ENCODE measurements at regions not wholly inside any gene's neighbourhood (a gene's known extent, or its start where the extent isn't known, plus 50 kb on each side); places are given as distances from the start of the nearest gene placed in this dataset.

- Histone ChIP-seq H3K4me3 (no peak overlapping the region), H3K27ac (no peak overlapping the region), H3K36me3 (no peaks in the 10 kb centered on the region), H3K79me2 (ENCODE audit: low read depth) (no peaks in the 10 kb centered on the region), H3K27me3 (no peaks in the 10 kb centered on the region), H3F3A (ENCODE audit: low read depth) (no peaks in the 10 kb centered on the region), H4K20me1 (ENCODE audit: low read depth) (no peaks in the 10 kb centered on the region), H3K9ac (no peak overlapping the region), H2AFZ (replicated peaks) (no peak overlapping the region), H3K4me1 (no peaks in the 10 kb centered on the region), H3K9me3 (ENCODE audit: low read depth) (no peaks in the 10 kb centered on the region), H3K4me2 (no peak overlapping the region)
- Mint-ChIP-seq H3K27me3 (ENCODE audit: insufficient read depth, low read depth) (no peaks in the 10 kb centered on the region), H3K27ac (no peak overlapping the region), H3K9me3 (no peaks in the 10 kb centered on the region), H3K4me3 (no peak overlapping the region), H3K4me1 (peaks cover 25% of the 10 kb centered on the region), H3K36me3 (no peaks in the 10 kb centered on the region)
- TF ChIP-seq CTCF (IDR thresholded peaks at IDR 0.05) (no peak), EZH2phosphoT487 (IDR thresholded peaks at IDR 0.05) (no peak), EZH2 (IDR thresholded peaks at IDR 0.05) (no peak)
- DNase-seq (ENCODE audit: low spot score) = no peak
These were observed 190.4 kb upstream of the KRR1 start for GRCh38 chr12:75701859-75702258.

DNA sequence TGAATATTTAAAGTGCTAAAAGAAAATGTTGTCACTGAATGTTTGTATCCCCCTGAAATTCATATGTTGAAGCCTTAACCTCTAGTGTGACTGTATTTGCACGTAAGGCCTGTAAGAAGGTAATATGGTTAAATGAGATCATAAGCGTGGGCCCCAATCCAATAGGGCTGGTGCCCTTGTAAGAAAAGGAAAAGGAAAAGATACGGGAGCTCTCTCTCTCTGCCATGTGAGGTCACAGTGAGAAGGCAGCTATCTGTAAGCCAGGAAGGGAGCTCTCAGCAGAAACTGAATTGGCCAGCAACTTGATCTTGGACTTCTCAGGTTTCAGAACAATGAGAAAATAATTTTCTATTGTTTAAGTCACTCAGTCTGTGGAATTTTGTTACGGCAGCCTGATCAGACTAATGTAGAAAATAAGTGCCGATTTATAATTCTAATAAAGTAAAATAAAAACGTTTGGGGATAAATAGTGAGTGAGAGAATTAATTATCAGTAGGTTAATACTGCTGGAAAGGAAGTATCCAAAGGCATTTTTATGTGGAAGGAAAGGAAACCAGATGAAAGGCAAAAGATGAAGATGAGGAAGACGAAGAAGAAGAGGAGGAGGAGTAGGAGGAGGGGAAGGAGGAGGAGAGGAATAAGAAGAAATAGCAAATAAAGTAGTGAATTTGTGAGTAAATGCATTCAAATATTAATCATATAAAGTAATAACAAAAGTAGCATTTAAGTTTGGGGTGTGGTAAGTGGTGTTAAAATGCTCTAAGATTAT lies 188.5 kb upstream of the KRR1 start:
- Mint-ChIP-seq H3K36me3 (no peaks in the 10 kb centered on the region), H3K4me3 (no peak overlapping the region), H3K27me3 (ENCODE audit: insufficient read depth, low read depth) (no peaks in the 10 kb centered on the region), H3K27ac (no peak overlapping the region), H3K9me3 (no peaks in the 10 kb centered on the region), H3K4me1 (peaks cover 20% of the 10 kb centered on the region)
- Histone ChIP-seq H3K4me3 (no peak overlapping the region), H3K27me3 (no peaks in the 10 kb centered on the region), H4K20me1 (ENCODE audit: low read depth) (no peaks in the 10 kb centered on the region), H3K9ac (no peak overlapping the region), H3K36me3 (no peaks in the 10 kb centered on the region), H3K4me2 (no peak overlapping the region), H3K9me3 (ENCODE audit: low read depth) (no peaks in the 10 kb centered on the region), H3K79me2 (ENCODE audit: low read depth) (no peaks in the 10 kb centered on the region), H3F3A (ENCODE audit: low read depth) (no peaks in the 10 kb centered on the region), H2AFZ (replicated peaks) (no peak overlapping the region), H3K4me1 (no peaks in the 10 kb centered on the region), H3K27ac (no peak overlapping the region)
- no peak for TF ChIP-seq CTCF (IDR thresholded peaks at IDR 0.05)
- TF ChIP-seq EZH2phosphoT487 (IDR thresholded peaks at IDR 0.05) = no peak
- TF ChIP-seq EZH2 (IDR thresholded peaks at IDR 0.05) = no peak
- no peak for DNase-seq (ENCODE audit: low spot score)

GRCh38 chr12:75699251-75699650 lies 187.8 kb upstream of the KRR1 start:
- Histone ChIP-seq H3K27ac (no peak overlapping the region), H4K20me1 (ENCODE audit: low read depth) (no peaks in the 10 kb centered on the region), H3K4me1 (no peaks in the 10 kb centered on the region), H2AFZ (replicated peaks) (no peak overlapping the region), H3F3A (ENCODE audit: low read depth) (no peaks in the 10 kb centered on the region), H3K9me3 (ENCODE audit: low read depth) (no peaks in the 10 kb centered on the region), H3K36me3 (no peaks in the 10 kb centered on the region), H3K9ac (no peak overlapping the region), H3K4me3 (no peak overlapping the region), H3K27me3 (no peaks in the 10 kb centered on the region), H3K79me2 (ENCODE audit: low read depth) (no peaks in the 10 kb centered on the region), H3K4me2 (no peak overlapping the region)
- no peaks in the 10 kb centered on the region for H3K9me3 Mint-ChIP-seq
- H3K27me3 Mint-ChIP-seq (ENCODE audit: insufficient read depth, low read depth) = no peaks in the 10 kb centered on the region
- no peak overlapping the region for H3K27ac Mint-ChIP-seq
- no peak for DNase-seq (ENCODE audit: low spot score)
- TF ChIP-seq EZH2 (IDR thresholded peaks at IDR 0.05) = no peak
- TF ChIP-seq EZH2phosphoT487 (IDR thresholded peaks at IDR 0.05) = no peak
- no peak for TF ChIP-seq CTCF (IDR thresholded peaks at IDR 0.05)
- no peaks in the 10 kb centered on the region for H3K36me3 Mint-ChIP-seq
- H3K4me3 Mint-ChIP-seq = no peak overlapping the region
- H3K4me1 Mint-ChIP-seq = peaks cover 22% of the 10 kb centered on the region
